ENCODE measurements at regions not wholly inside any gene's neighbourhood (a gene's known extent, or its start where the extent isn't known, plus 50 kb on each side); places are given as distances from the start of the nearest gene placed in this dataset.

DNA sequence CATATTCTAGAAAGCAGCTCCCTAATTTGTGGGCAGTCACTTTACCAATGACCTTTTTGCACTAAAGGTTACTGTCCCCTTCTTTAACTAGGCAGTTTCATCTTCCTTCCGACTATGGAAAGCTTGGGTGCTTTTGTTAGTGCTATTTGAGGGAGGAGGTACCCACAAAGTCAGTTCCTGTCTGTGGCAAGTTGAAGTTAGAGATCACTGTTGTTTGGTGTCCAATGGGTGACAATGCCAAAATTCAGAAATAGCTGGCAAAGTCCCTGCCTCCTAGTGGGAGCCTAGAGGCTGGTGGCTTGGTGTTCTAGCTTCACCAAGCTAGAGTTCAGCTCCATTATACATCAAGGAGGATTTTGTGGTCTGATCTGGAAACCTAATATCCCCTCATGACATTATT lies 87.1 kb upstream of the PNPT1 start:
- TF ChIP-seq, protein P1, sequence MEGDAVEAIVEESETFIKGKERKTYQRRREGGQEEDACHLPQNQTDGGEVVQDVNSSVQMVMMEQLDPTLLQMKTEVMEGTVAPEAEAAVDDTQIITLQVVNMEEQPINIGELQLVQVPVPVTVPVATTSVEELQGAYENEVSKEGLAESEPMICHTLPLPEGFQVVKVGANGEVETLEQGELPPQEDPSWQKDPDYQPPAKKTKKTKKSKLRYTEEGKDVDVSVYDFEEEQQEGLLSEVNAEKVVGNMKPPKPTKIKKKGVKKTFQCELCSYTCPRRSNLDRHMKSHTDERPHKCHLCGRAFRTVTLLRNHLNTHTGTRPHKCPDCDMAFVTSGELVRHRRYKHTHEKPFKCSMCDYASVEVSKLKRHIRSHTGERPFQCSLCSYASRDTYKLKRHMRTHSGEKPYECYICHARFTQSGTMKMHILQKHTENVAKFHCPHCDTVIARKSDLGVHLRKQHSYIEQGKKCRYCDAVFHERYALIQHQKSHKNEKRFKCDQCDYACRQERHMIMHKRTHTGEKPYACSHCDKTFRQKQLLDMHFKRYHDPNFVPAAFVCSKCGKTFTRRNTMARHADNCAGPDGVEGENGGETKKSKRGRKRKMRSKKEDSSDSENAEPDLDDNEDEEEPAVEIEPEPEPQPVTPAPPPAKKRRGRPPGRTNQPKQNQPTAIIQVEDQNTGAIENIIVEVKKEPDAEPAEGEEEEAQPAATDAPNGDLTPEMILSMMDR (conservative IDR thresholded peaks at IDR 0.05 in 1 of 2, IDR thresholded peaks at IDR 0.05 in 1 of 2; ENCODE audit: extremely low read depth in 1 of 2, insufficient read depth in 1 of 2, low read depth in 1 of 2, low read length in 2 of 2) = no peak
- TF ChIP-seq EZH2 (IDR thresholded peaks at IDR 0.05; ENCODE audit: borderline replicate concordance, low read length) = no peak

All from mammary epithelial cell (primary cell).